ENCODE measurements at regions not wholly inside any gene's neighbourhood (a gene's known extent, or its start where the extent isn't known, plus 50 kb on each side); places are given as distances from the start of the nearest gene placed in this dataset.

GRCh38 chr11:127369356-127369755 is 368.8 kb upstream of the KIRREL3 start:
- H3K27ac ChIP-seq (ENCODE audit: insufficient read depth, low read depth, low read length): no peak overlapping the region
- H3K4me1 ChIP-seq (ENCODE audit: control insufficient read depth, extremely low read depth, insufficient read depth, low read length): no peaks in the 10 kb centered on the region
- DNase-seq (ENCODE audit: low read depth, low spot score): no peak
- H3K79me2 ChIP-seq (ENCODE audit: control insufficient read depth, insufficient read depth, low read length): no peaks in the 10 kb centered on the region
- BruUV-seq (replicated peaks): no TSS peak
- H3K4me3 ChIP-seq (replicated peaks in 1 of 3; ENCODE audit: insufficient read depth in 1 of 3, low read depth in 1 of 3, low read length in 3 of 3): no peak overlapping the region
- FAIRE-seq: no peak
- H3K9ac ChIP-seq (replicated peaks; ENCODE audit: extremely low read depth, insufficient read depth, low read length): no peak overlapping the region
- H3K27me3 ChIP-seq (ENCODE audit: control insufficient read depth in 2 of 2, insufficient read depth in 2 of 2, low read length in 2 of 2): no peaks in the 10 kb centered on the region
- H3K9me3 ChIP-seq (replicated peaks; ENCODE audit: control insufficient read depth, insufficient read depth, low read length): peaks cover 2% of the 10 kb centered on the region
- intact Hi-C loops (cut with micrococcal nuclease) (no loop called here), dilution Hi-C loops (cut with MboI; ENCODE audit: extremely low pct_ligation_motif_present, low sequenced_read_pairs) (no loop called here)
- ChIA-PET CTCF (no interaction called here), POLR2A (no interaction called here)
- TF ChIP-seq JUN (IDR thresholded peaks at IDR 0.05; ENCODE audit: borderline replicate concordance, insufficient read depth, insufficient read length, low read depth) (no peak), MAX (IDR thresholded peaks at IDR 0.05; ENCODE audit: insufficient read depth, insufficient read length) (no peak), POLR2AphosphoS5 (IDR thresholded peaks at IDR 0.05; ENCODE audit: insufficient read depth, low read depth, low read length) (no peak), MYC (IDR thresholded peaks at IDR 0.05; ENCODE audit: low read depth, low read length) (no peak), FOS (IDR thresholded peaks at IDR 0.05; ENCODE audit: borderline replicate concordance, insufficient read depth, low read length) (no peak), EZH2 (IDR thresholded peaks at IDR 0.05; ENCODE audit: borderline replicate concordance, low read depth, low read length, severe bottlenecking) (no peak), GATA2 (IDR thresholded peaks at IDR 0.05; ENCODE audit: insufficient read depth, insufficient read length, low read depth, low read length) (no peak), CTCF (IDR thresholded peaks at IDR 0.05; ENCODE audit: extremely low read depth in 1 of 2, insufficient read depth in 1 of 2, low read depth in 1 of 2, low read length in 2 of 2) (no peak), POLR2A (IDR thresholded peaks at IDR 0.05; ENCODE audit: low read depth, low read length) (no peak)
- H3K4me2 ChIP-seq (ENCODE audit: insufficient read depth, low read length): no peak overlapping the region
- no peaks in the 10 kb centered on the region for H3K9me1 ChIP-seq (replicated peaks; ENCODE audit: control insufficient read depth, extremely low read depth, insufficient read depth, low read length)
- no peaks in the 10 kb centered on the region for H3K36me3 ChIP-seq (ENCODE audit: control insufficient read depth in 2 of 2, extremely low read depth in 1 of 2, insufficient read depth in 2 of 2, low read length in 2 of 2)
- H4K20me1 ChIP-seq (replicated peaks; ENCODE audit: control insufficient read depth, extremely low read depth, insufficient read depth, low read length): no peaks in the 10 kb centered on the region
- no peak overlapping the region for H2AFZ ChIP-seq (ENCODE audit: low read depth, low read length)

Data from endothelial cell of umbilical vein (primary cell).